ENCODE measurements at regions not wholly inside any gene's neighbourhood (a gene's known extent, or its start where the extent isn't known, plus 50 kb on each side); places are given as distances from the start of the nearest gene placed in this dataset.

DNA sequence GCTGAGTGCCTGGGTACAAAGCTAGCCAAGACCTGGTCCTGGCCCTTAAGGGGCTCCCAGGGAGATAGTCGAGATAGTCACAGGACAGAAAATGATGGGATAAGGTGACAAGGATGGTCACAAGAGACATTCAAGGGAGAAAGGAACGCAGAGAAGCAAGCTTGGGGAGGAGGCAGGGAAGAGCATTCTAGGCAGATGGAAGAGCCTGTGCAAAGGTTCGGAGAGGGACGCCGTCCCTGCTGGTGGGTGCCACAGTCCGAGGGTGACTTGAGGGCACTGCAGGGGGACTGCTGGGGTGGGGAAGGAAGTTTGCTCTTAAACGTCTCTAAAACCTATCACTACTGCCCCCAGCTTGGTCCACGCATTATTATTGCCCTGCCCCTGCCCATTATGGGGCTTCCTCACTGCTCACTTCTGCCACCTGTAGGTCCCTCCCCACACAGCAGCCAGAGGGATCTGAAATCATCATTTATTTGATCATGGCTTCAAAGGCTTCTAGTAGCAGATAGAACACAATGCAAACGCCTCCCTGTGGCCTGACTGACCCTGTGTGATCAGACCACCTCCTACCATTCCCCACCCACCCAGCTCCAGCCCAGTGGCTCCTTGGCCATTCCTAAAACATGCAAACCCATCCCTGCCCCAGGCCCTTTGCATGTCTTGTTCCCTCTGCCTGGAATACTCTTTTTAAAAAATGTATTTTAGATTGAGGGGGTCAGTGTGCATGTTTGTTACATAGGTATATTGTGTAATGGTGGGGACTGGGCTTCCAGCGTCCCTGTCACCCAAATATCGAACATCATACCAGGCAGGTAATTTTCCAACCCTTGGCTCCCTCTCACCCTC lies 60.3 kb downstream of the RMI2 start:
- H3K4me3 ChIP-seq (ENCODE audit: low read depth, low read length) = no peak overlapping the region
- TF ChIP-seq, protein P1, sequence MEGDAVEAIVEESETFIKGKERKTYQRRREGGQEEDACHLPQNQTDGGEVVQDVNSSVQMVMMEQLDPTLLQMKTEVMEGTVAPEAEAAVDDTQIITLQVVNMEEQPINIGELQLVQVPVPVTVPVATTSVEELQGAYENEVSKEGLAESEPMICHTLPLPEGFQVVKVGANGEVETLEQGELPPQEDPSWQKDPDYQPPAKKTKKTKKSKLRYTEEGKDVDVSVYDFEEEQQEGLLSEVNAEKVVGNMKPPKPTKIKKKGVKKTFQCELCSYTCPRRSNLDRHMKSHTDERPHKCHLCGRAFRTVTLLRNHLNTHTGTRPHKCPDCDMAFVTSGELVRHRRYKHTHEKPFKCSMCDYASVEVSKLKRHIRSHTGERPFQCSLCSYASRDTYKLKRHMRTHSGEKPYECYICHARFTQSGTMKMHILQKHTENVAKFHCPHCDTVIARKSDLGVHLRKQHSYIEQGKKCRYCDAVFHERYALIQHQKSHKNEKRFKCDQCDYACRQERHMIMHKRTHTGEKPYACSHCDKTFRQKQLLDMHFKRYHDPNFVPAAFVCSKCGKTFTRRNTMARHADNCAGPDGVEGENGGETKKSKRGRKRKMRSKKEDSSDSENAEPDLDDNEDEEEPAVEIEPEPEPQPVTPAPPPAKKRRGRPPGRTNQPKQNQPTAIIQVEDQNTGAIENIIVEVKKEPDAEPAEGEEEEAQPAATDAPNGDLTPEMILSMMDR (IDR thresholded peaks at IDR 0.05; ENCODE audit: insufficient read depth, low read depth, low read length, missing control alignments) = peak; percentile 66
- DNase-seq (ENCODE audit: low read depth) = peak; percentile 54

DNA sequence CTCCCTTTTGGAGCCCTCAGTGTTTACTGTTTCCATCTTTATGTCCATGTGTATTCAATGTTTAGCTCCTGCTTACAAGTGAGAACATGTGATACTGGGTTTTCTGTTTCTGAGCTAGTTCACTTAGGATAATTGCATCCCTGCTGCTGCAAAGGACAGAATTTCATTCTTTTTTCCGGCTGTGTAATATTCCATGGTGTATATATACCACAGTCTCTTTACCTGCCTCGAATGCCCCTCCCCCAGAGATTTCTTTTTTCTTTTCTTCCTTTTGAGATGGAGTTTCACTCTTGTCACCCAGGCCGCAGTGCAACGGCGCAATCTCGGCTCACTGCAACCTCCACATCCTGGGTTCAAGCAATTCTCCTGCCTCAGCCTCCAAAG lies 60.9 kb downstream of the RMI2 start:
- TF ChIP-seq, protein P1 (IDR thresholded peaks at IDR 0.05; ENCODE audit: insufficient read depth, low read depth, low read length, missing control alignments) = no peak
- H3K4me3 ChIP-seq (ENCODE audit: low read depth, low read length) = no peak overlapping the region
- no peak for DNase-seq (ENCODE audit: low read depth)

DNA sequence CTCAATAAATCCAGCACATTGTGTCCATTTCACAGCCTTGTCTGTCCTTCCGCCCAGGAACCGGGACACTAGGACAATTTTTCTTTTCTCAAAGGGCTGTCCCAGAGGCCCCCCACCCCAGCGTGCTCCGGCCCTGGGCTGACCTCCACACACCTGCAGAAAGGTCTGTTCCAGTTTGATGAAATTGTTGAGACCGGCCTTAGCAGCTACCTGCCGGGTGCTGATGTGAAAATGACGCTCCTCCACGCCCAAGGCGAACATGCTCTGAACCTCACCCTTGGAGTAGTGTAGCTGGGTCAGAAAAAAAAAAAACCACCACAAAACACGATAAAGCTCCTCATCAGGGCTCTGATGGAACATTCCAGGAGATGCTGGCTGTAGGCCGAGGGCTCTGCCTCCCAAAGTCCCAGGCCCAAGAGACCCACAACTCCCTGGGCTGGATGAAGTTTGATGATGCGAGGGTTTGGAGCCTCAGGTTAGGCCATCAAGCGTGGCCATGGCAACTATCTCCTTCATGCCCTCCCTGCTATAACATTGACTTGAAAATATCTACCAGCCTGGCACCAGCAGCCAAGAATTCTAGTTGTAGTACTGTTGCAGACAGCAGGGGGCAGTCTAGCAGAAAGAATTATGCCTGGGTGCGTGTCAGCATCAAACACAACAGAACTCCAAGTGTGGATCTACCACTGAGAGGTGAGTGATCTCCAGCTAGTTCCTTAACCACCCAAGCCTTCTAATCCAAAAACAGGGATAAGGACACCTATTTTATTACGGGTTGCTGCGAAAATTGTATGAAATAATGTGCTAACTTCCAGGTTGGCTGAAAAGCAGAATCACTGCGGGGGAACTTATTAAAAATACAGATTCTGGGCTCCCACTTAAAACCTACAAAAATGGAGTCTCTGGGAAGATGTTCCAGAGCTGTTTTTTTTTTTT lies 62.1 kb downstream of the RMI2 start:
- peak; percentile 75 for DNase-seq (ENCODE audit: low read depth)
- no peak overlapping the region for H3K4me3 ChIP-seq (ENCODE audit: low read depth, low read length)
- TF ChIP-seq, protein P1 (IDR thresholded peaks at IDR 0.05; ENCODE audit: insufficient read depth, low read depth, low read length, missing control alignments) = peak; percentile 71

DNA sequence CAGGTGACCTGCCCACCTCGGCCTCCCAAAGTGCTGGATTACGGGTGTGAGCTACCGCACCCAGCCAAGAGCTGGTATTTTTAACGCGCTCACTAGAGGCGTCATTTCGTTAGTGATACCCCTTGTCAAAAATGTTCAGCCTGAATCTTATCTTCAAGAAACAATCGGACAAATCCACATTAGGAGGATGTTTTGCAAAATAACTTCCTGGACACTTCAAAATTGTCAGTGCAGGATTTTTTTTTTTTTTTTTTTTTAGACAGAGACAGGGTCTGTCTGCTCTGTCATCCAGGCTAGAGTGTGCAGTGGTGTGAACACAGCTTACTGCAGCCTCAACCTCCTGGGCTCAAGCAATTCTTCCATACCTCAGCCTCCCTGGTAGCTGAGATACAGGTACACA lies 63.0 kb downstream of the RMI2 start:
- TF ChIP-seq, protein P1 (IDR thresholded peaks at IDR 0.05; ENCODE audit: insufficient read depth, low read depth, low read length, missing control alignments) = no peak
- DNase-seq (ENCODE audit: low read depth) = no peak
- H3K4me3 ChIP-seq (ENCODE audit: low read depth, low read length) = no peak overlapping the region

DNA sequence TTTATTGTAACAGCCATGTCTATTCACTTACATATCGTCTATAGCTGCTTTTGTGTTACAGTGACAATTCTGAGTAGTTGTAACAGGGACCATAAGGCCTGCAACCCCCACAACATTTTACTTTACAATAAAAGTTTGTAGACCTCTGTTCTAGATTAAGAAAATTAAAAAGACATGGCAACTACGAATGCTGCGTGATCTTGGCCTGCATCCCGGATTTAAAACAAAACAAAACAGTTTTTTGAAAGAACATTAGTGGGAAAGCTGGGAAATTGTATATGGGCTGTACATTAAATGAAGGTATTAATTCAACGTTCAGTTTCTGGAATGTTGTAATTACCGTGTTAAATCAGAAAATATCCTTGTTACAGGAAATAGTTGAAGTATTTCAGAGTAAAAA lies 64.1 kb downstream of the RMI2 start:
- no peak for DNase-seq (ENCODE audit: low read depth)
- TF ChIP-seq, protein P1 (IDR thresholded peaks at IDR 0.05; ENCODE audit: insufficient read depth, low read depth, low read length, missing control alignments) = no peak
- H3K4me3 ChIP-seq (ENCODE audit: low read depth, low read length) = no peak overlapping the region

DNA sequence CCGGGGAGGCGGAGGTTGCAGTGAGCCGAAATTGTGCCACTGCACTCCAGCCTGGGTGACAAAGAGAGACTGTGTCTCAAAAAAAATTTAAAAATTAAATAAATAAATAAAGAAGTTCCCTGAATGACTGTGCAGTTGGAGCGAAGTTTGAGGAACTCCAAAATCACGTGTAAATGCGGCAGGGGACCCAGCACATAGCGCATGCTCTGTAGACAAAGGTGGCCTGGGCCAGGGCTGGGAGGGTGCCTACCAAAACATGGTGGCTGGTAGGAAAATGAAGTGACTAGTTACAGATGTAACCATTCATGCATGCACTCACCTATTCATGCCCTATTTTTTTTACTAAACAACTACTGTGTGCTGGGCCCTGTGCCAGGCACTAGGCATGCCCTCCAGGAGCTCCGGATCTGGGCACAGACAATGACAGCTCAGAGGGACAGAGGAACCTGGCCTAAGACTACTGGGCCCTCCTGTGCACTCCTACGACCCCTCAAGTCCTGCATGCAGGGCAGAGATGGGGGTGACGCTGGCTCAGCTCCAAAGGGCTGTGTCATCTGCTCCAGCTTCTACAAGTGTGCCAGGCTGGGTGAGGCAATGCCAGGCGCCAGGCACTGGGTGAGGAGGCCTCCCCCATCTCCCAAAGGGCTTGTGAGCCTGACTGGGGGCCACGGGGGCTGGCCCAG lies 65.3 kb downstream of the RMI2 start:
- H3K4me3 ChIP-seq (ENCODE audit: low read depth, low read length) = no peak overlapping the region
- DNase-seq (ENCODE audit: low read depth) = no peak
- TF ChIP-seq, protein P1 (IDR thresholded peaks at IDR 0.05; ENCODE audit: insufficient read depth, low read depth, low read length, missing control alignments) = no peak
